GM21786 (cell line): ENCODE measurements at regions not wholly inside any gene's neighbourhood (a gene's known extent, or its start where the extent isn't known, plus 50 kb on each side); places are given as distances from the start of the nearest gene placed in this dataset.

ENCODE experiments used
- ATAC-seq: cut with Tn5 transposase; IDR thresholded peaks from one replicate; pipeline ENCODE4 v1.9.1; 2021; ENCODE audit not compliant: unreplicated experiment

DNA sequence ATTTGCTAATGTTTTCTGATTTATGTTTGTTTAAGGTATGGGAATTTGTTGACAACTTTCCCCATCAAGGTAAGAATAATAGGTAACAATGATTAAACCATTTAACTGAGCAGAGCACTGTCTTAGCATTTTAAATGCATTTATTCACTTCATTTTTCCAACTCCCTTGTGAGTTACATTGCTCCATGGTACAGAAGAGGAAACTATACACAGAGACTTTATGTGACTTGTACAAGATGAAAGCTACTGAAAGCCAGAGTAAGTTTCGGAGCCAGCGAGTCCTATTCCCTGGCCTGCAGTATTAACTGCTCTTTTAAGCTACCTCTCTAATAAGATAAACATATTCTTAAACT is 708.8 kb downstream of the HDGFL1 start:
- no peak for ATAC-seq

DNA sequence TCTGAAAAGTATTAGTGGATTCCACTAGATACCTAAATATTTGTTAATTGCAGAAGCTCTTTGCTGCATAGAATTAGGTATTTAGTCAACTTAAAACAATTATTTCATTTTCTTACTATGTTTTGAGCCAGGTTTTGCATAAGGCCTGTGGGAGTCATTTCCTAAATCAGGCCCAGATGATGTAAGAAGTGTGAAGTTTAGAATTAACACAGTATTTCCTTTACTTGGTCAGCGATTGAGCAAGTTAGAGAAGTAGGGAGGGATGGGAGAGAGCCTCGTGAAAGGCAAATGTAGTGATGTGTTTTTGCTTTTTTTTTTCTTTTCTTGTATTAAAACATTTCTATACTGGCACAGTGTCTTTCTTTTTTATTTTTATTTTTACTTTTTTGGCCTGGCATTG is 711.1 kb downstream of the HDGFL1 start:
- ATAC-seq = no peak

DNA sequence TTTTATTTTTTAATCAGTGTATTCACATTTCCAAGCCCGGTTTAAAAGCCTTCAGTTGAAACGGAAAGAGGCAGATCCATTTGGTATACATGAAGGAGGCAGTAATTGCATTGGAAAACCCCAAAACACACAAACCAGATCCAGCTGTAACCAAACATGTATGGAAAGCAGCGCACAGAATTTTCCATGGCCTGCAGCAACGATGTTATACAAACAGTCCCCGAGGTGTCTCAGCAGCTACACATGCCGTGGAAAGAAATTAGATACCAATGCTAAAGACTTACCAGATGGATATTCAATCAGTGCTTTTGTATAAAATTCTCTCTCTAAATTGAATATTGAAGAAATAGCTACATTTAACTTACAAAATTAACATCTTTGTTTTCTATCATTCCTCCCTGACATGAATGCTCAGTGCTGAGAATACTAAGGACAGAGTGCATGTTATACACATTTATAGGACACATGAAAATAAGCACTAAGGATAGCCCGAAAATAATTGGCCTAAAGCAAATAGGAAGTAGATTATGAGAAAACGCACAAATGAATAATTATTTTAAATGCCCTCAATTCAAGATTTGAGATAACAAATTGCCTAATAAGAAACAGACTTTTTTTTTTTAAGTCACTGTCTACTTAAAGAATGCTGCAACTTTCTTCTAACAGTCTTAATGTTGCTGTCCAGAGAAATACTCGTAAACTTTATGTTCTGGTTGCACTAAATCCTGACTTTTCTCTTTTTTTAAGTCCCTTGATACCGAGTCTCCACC is 713.1 kb downstream of the HDGFL1 start:
- no peak for ATAC-seq

DNA sequence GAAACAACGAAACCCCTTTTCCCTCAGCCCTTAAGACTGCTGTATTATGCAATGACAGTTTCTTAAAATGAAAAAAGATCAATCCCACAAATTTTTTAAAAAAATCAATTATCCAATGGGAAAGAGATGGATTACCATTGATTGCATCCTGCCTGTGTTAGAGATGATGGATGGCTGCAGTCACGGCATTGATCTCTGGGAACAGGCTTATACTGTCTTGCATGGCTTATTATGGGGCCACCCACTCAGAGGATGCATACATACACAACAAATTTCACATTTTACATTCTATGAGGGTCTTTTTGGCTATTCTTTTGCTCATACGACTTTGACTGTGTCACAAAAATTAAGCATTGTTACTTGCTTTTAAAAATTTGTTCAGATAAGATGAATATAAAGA is 724.3 kb downstream of the HDGFL1 start:
- ATAC-seq = no peak

DNA sequence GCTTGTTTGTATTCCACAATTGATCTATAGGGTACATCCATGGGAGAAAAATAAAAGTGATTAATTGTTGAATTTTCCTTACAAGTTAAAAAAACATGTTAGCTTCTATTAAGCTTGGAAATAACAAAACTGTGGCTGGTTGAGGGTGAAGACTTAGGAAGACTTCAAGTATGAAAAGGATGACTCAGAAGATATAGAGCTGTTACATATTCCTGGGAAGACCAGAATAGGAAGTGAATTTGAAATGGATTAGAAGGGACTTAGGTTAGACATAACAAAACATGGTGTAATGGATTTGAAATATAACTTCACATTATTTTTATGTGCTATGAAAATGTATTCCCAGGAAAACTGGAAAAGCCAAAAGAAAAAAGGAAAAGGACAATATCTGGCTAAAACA is 732.2 kb downstream of the HDGFL1 start:
- ATAC-seq = no peak

DNA sequence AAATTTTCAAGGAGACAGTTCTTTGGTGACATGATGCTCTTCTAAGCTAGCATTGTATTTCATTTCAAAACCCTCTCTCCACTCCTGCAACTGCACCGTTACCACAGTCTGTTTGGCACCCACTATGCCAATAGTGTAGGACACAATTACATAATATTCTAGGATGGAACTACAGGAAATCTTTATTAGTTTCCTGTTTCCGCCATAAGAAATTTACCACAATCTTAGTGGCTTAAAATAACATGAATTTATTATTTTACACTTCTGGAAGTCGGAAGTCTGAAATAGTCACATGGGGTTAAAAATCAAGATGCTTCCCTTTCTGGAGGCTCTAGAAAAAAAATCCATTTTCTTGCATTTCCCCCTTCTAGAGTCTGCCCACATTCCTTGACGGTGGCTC is 733.1 kb downstream of the HDGFL1 start:
- no peak for ATAC-seq

DNA sequence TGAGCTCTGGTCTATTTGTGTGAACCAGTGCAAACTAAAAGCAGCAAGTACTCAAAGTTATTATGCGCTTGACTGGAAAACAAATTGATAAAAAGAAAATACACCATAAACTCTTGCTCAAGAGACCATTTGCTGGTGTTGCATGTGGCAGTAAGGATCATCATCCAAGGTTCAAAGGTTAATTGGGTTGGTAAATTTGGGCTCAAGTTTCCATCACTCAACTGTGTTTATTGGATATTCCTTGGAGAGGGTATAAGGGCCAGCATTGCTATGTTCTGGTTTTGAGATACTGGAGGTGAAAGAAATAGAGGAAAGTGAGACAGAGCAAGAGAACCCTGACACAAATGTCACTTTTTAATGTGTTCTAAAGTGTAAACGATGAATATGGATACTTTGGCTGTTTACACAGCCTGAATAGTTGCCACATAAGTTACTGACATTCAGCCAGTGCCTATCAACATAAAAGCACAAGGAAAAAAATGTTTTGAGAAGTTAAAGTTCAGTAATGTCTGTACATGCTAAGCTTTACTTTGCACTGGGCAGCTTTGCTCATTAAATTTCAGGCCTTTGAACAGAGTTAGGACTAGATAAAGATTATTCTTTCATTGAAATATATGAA is 736.1 kb downstream of the HDGFL1 start:
- ATAC-seq = no peak

DNA sequence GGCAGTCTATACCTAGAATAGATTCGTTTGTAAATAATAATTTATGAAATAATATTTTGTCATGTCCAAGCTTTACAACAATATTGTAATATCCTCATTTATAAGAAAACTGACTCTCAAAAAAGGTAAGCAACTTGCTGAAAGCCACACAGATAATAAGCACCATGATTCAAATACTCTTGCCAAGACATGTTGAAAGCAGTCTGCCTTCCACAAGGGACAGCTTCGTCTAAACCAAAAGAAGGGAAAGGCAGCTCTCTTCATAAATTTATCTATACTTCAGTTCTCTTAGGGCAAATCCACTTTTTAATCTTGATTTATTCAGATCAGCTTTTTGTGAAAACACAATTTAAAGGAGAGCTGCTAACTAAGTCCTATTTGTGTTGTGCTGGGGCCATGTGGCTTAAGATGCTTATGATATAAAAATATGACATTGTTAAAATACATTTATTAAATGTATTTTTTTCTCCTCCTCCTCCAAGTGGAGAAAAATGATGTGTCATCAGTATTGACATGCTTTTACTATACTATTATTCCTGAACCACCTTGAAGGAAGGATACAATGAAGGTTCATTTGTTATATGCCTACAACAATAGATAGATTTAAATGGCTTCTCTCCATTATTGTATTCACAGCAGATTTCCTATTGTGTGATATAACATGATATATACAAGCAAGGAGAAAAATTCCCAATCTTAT is 737.0 kb downstream of the HDGFL1 start:
- no peak for ATAC-seq

DNA sequence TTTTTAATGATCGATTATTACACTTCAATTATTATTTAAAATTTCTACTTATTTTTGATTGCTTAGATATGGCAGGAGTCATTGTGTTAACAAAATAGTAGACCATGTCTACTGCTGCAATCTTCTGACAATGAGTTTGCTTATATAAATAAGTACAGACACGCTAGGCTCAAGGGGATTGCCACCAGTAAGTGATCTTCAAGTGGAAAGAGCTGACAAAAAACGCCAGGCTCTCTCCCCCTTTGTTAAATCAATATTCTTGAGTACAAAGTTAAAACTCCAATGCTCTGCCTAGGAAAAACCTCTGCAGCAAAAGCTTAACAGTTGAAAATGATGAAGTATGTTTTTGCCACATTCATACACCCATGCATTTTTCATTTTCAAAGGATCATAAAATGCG is 738.1 kb downstream of the HDGFL1 start:
- no peak for ATAC-seq

DNA sequence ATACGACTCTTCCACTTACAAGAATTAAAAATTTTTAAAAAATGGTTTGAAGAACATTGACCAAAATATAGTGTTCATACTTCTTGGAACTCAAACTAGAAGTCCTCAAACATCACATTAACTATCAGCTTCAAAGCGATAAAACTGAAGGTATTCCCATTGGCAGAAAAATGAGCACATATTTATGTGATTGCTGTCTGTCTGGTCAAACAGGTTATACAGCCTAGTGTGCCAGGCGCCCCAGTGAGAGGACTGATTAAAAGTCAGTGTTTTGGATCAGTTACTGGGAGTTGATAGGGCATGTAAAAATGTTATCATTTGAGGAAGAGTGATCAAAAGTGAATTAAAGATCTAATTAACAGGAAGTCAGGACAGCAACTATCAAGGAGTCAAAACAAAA is 738.8 kb downstream of the HDGFL1 start:
- ATAC-seq = no peak

DNA sequence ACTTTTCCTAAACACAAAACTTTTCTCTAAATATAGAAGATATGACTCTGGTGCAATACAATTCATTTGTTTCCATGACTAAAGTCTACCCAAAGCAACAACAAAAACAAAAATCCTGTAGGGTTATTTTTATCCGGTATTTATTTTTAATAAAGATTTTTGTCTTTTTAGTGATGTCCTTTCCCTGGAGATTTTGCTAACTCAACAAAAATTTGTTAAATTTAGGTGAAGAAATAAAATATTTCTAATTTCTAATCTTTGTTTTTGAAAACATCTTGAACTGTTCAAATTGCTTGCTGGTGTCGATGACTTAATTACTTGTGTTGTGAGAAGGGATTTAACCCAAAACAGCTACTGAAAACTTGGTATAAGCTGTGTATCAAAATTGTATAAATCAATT is 741.8 kb downstream of the HDGFL1 start:
- ATAC-seq = no peak

DNA sequence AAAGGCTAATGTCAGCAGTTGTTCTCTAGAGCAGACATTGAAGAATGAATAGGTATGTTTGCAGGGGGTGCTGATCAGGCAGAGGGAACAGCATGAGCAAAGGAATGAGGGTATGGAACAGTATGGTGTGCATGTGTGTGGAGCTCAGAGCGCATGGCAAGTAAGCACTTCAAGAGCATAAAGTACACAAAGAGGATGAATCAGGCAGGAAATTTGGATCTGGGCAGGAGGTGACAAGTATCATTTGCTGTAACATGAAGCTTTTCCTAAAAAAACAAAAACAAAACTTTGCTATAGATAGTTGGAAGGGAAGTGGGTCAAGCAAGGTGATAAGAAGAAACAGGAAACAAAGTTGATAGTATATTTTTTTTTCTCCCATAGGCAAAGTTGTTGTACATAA is 746.8 kb downstream of the HDGFL1 start:
- no peak for ATAC-seq

DNA sequence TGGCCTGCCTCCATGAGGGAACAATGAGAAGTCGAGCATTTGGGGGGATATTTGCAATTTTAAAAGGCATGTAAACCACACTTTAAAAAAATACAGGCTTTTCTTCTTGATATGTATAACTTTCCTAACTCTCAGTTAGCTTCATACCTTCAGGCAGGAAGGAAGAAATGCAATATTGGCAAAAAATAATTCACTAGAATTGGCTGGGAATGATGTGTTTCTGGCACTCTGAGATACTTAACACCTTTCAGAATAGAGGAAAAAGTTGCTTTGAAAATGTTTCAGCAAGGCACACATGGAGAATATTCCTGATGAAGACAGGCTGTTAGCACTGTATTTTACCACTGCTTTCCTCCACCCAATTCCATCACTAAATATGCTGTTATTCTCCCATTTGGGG is 747.6 kb downstream of the HDGFL1 start:
- ATAC-seq = no peak

DNA sequence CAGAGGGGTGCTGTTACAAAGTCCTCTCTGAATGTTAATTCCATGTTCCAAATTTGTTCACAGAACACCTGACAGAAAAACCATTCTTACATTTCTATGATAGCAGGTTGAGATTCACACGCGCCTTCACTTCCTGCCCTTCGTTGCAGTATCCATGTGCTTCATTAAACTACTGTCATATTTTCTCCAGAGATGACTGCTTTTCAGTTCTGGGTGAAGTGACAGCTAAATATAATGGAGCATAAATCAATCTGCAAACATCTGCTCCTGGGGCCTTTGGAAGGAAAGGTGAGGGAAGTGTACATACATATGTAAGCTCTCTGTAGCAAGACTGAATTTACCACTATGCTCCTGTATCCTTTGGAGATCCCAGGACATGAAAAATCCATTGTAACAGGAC is 750.2 kb downstream of the HDGFL1 start:
- ATAC-seq = no peak

DNA sequence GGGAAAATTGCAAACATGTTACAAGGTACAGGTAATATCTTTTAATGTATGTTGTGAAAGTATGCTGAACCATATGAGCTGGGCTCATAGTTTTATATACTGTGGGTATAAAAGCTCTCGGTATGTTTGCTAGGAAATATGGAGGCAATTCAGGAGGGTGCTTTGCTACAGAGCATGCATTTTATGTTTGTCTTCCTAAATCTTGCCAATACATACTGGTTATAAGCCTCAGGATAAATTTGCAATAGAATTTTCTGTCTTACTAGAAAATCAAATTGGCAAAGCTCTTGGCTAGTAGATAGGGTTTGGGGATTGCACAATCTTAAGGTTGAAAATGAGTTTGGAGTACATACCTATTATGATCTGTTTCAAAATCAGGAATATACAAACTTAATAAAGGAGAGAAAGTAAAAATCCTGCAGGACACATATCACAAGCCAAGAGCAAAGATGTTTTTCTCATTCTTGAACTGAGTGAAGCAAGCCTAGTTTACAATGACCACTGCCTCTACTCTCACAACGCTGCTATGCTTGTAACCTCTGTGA is 751.2 kb downstream of the HDGFL1 start:
- no peak for ATAC-seq

DNA sequence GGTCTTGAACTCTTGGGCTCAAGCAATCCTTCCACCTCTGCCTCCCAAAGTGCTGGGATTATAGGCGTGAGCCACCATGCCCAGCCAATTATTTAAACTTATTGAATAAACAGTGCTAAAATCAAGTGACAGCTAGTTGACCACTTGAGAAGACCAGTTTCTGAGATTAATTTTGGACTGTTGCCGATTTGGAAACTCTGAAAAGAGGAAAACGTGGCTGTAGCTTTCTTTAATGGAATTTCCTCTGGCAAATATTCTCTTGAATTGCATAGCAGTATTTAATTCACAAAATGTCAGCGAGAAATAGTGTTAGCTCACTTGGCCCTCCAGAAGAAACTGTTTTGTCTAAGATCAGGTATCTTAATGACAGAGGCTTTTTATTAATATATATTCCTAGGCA is 754.5 kb downstream of the HDGFL1 start:
- ATAC-seq = no peak

DNA sequence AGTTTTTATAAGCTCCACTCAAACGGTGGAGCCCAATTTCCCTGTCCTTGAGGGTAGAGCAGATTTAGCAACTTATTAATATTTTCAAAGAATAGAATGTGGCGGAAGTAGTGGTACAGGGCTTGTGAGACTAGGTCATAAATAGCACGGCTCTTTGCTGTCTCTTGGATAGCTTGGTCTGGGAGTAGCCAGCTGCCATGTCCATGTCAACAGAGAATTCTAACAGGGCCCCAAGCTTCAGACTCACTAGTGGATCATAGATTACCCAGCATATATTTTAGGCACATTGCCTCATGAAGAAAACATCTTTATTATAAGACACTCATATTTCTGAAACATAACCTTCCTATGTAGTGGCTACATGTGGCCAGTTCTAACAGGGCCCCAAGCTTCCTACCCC is 755.7 kb downstream of the HDGFL1 start:
- no peak for ATAC-seq

DNA sequence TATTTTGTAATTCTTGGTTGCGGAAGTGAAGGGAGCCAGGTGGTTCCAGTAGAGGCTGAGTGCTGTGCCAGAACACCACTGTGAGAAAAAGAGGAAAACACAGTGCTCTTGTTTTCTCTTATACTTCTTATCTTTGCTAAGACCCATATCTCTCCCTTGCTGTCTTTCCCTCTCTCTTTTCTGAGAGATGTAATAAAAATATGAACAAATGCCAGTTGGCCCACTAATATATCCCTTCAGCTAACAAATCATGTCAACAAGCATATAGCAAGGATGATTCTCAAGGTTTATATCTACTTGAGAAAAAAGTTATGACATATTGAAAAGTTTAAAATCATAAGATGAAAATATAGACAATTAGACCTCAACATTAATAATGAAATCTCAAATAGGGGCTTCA is 758.3 kb downstream of the HDGFL1 start:
- no peak for ATAC-seq

DNA sequence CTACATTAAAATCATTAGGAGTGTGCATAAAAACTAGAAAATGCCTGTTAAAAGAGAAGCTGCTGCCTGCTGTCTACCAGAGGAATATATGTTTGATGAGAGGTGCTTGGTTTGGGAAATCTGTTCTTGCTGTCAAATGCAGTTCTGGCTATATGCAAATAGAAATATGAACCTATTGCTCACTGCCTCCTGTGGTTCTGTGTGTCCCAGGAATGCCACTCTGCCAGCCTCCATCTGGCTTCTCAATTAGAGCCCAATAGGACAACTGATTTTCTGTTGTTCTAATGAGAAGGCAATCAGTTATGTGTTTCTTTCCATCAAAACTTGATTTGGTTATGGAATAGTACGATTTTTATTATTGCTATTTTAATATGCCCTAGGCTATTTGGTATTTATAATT is 759.7 kb downstream of the HDGFL1 start:
- ATAC-seq = no peak

DNA sequence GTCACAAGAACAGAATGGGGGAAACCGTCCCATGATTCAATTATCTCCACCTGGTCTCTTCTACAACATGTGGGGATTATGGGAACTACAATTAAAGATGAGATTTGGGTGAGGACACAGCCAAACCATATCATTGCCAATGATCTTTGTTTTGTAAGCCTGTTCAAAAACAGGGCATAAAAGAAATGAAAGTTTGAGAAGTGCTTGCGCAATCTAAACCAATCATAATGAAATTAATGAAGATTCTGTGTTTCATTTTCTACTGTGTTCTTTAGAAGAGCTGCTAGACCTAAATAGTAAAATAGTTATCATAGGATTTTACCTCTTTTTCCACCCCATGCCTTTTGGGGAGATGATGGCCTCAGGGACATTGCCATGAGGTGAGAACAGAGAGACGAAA is 761.3 kb downstream of the HDGFL1 start:
- ATAC-seq = no peak

DNA sequence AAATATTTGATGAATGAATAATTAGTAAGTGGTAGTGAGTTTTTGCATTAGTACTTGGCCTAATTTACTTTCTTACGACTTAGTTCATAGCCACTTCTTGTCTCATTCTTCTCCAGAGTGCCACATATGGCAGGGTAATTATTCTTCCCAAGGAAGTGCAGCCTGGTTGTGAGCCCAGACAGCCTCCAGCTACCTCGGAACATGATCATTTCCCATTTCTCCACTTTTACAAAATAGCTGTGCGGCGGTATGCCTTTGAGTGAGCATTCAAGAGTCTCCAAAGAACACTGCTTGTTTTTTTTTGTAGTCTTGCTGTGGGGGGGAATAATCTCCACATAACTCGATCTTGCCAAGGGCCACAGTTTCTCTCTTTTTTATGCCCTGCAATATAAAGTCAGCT is 765.0 kb downstream of the HDGFL1 start:
- ATAC-seq = no peak

DNA sequence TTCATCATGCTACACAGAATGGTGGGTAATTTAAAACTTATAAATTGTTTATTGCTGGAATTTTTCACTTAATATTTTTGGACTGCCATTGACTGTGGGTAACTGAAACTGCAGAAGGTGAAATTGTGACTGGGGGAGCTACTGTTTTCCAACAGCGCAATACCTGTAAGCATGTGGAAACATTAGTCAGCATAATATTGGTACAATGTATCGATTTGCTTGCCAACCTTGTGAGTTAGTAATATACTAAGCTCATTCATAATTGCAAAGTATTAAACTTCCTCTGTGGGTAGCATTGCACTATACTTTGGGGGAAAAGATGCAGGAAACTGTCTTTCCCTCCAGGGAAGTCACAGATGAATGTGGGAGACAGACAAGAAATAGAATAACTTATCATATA is 766.5 kb downstream of the HDGFL1 start:
- ATAC-seq = no peak
